Suprapubic skin (tissue), 4 donors: ENCODE measurements at regions not wholly inside any gene's neighbourhood (a gene's known extent, or its start where the extent isn't known, plus 50 kb on each side); places are given as distances from the start of the nearest gene placed in this dataset.

Experiments used
- DNase-seq, 2 donors: peaks; one replicate each; pipeline ENCODE4 v3.0.0-alpha.2; 2019; ENCODE audit warnings: low spot score in 2 of 2
- H3K27ac ChIP-seq: fragments of 200-600 bp; sonication (generic); one replicate; pipeline ENCODE4 v1.5.1; 2019
- H3K27me3 ChIP-seq: fragments of 200-600 bp; sonication (generic); one replicate; pipeline ENCODE4 v1.5.1; 2019
- H3K36me3 ChIP-seq: fragments of 200-600 bp; sonication (generic); one replicate; pipeline ENCODE4 v1.5.1; 2019
- H3K4me1 ChIP-seq: fragments of 200-600 bp; sonication (generic); one replicate; pipeline ENCODE4 v1.5.1; 2019
- H3K4me3 ChIP-seq: fragments of 200-600 bp; sonication (generic); one replicate; pipeline ENCODE4 v1.5.1; 2019; ENCODE audit warnings: mild to moderate bottlenecking
- H3K9me3 ChIP-seq: fragments of 200-600 bp; sonication (generic); one replicate; pipeline ENCODE4 v1.5.1; 2019
- EP300 ChIP-seq: sonication (generic); formaldehyde crosslinking; IDR thresholded peaks from one replicate; pipeline ENCODE4 v1.6.1; 2017; ENCODE audit warnings: antibody characterized with exemption
- POLR2A ChIP-seq, 2 donors: fragments of 450-650 bp; IDR thresholded peaks; one replicate each; pipeline ENCODE4 v1.6.1; 2017; ENCODE audit warnings: antibody characterized with exemption in 2 of 2, mild to moderate bottlenecking in 2 of 2, moderate library complexity in 2 of 2
- POLR2AphosphoS5 ChIP-seq, 3 donors: sonication (generic); formaldehyde crosslinking; IDR thresholded peaks; one replicate each; pipeline ENCODE4 v1.6.1; 2017; ENCODE audit warnings: antibody characterized with exemption in 3 of 3
- WGBS: methylation state at CpG from one replicate; pipeline ENCODE4 v1.1.5; 2018; 5-methylcytosine and 5-hydroxymethylcytosine counted together
- TF ChIP-seq, protein P1 (sequence below), 2 donors: fragments of 200-600 bp in 1 of 2; fragments of 450-650 bp in 1 of 2; sonication (generic) in 1 of 2; IDR thresholded peaks; one replicate each; pipeline ENCODE4 v1.5.1; 2016 to 2019; ENCODE audit warnings: antibody characterized with exemption in 2 of 2, mild to moderate bottlenecking in 1 of 2, moderate library complexity in 1 of 2

DNA sequence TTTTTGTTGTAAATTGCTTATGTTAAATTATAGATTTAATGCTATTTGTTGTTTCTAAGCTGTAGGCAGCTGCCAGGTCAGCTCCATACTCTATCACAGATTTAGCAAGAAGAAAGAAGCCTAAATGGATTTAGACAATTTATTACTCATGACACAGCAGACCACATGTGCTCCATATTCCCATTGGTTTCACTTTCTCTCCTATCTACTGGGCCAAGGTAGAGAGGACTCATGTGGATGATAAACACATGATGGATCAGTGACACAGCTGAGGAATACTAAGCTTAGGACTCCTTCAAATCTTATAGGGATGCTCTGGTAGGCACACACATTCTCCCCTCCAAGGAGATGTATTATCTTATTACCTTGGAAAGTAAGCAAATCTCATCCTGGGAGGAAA is 553.0 kb upstream of the ADGRB3 start:
- DNase-seq = no peak
- H3K36me3 ChIP-seq = no peaks in the 10 kb centered on the region
- H3K4me3 ChIP-seq = no peak overlapping the region
- H3K4me1 ChIP-seq = no peaks in the 10 kb centered on the region
- TF ChIP-seq, protein P1, sequence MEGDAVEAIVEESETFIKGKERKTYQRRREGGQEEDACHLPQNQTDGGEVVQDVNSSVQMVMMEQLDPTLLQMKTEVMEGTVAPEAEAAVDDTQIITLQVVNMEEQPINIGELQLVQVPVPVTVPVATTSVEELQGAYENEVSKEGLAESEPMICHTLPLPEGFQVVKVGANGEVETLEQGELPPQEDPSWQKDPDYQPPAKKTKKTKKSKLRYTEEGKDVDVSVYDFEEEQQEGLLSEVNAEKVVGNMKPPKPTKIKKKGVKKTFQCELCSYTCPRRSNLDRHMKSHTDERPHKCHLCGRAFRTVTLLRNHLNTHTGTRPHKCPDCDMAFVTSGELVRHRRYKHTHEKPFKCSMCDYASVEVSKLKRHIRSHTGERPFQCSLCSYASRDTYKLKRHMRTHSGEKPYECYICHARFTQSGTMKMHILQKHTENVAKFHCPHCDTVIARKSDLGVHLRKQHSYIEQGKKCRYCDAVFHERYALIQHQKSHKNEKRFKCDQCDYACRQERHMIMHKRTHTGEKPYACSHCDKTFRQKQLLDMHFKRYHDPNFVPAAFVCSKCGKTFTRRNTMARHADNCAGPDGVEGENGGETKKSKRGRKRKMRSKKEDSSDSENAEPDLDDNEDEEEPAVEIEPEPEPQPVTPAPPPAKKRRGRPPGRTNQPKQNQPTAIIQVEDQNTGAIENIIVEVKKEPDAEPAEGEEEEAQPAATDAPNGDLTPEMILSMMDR (IDR thresholded peaks at IDR 0.05) = no peak
- no peak for TF ChIP-seq POLR2A (IDR thresholded peaks at IDR 0.05)
- TF ChIP-seq POLR2AphosphoS5 (IDR thresholded peaks at IDR 0.05) = no peak
- TF ChIP-seq EP300 = no peak
- no peaks in the 10 kb centered on the region for H3K27me3 ChIP-seq
- no peaks in the 10 kb centered on the region for H3K9me3 ChIP-seq
- H3K27ac ChIP-seq = no peak overlapping the region

DNA sequence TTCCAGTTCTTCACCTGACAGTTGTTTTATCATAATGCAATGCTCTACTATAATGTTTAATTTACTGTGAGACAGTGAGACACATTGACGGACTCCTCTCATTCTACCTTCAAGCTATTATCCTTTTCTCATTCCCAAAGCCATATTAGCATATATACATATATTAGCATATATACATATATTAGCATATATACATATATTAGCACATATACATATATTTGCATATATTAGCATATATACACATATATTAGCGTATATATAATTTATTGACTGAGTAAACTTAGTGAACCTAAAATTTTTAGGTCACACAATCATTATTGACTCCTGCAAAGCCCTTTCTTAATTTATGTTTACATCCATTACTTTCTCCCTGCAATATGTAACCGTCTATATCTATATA is 555.0 kb upstream of the ADGRB3 start:
- Histone ChIP-seq H3K4me3 (no peak overlapping the region), H3K9me3 (no peaks in the 10 kb centered on the region), H3K4me1 (no peaks in the 10 kb centered on the region), H3K36me3 (no peaks in the 10 kb centered on the region), H3K27ac (no peak overlapping the region), H3K27me3 (no peaks in the 10 kb centered on the region)
- no peak for TF ChIP-seq POLR2AphosphoS5 (IDR thresholded peaks at IDR 0.05)
- TF ChIP-seq EP300 = no peak
- no peak for TF ChIP-seq POLR2A (IDR thresholded peaks at IDR 0.05)
- TF ChIP-seq, protein P1 (IDR thresholded peaks at IDR 0.05) = no peak
- no peak for DNase-seq
- WGBS = 78% methylated on average over 3 of the region's 3 CpGs

DNA sequence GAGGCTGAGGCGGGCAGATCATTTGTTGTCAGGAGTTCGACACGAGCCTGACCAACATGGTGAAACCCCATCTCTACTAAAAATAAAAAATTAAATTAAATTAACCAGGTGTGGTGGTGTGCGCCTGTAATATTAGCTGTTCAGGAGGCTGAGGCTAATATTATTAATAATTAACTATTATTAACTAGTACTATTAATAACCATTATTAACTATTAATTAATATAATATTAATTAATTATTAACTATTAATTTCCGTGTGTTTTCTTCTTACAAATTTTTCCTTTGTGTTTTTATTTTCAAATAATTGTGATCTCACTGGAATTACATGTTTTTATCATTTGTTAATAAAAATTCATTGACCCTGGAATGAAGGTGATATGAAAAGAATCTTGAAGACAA is 557.4 kb upstream of the ADGRB3 start:
- 97% methylated on average over 5 of the region's 5 CpGs for WGBS
- Histone ChIP-seq H3K4me3 (no peak overlapping the region), H3K4me1 (no peaks in the 10 kb centered on the region), H3K27ac (no peak overlapping the region), H3K9me3 (no peaks in the 10 kb centered on the region), H3K27me3 (no peaks in the 10 kb centered on the region), H3K36me3 (no peaks in the 10 kb centered on the region)
- DNase-seq = no peak
- TF ChIP-seq POLR2AphosphoS5 (IDR thresholded peaks at IDR 0.05) (no peak), EP300 (no peak), POLR2A (IDR thresholded peaks at IDR 0.05) (no peak)
- TF ChIP-seq, protein P1 (IDR thresholded peaks at IDR 0.05) = no peak

DNA sequence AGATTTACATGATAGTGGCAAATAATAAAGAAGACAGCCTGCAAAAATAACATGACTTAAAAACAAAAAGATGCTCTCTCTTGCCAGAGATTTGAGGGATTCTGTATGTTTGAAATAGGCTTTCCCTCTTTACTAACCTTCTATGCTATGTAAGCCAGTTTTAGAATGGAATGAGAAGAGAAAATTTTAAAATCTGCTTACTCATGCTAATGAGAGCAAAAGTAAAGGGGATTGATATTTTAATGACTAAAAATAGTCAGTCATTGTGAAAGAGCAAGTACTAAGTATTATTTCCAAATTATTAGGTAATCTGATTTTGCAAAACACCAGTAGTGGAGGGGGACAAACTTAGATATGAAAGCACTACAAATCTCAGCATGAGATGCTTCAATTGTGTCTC is 563.3 kb upstream of the ADGRB3 start:
- TF ChIP-seq POLR2AphosphoS5 (IDR thresholded peaks at IDR 0.05) (no peak), EP300 (no peak), POLR2A (IDR thresholded peaks at IDR 0.05) (no peak)
- TF ChIP-seq, protein P1 (IDR thresholded peaks at IDR 0.05) = no peak
- Histone ChIP-seq H3K36me3 (no peaks in the 10 kb centered on the region), H3K27me3 (no peaks in the 10 kb centered on the region), H3K27ac (no peak overlapping the region), H3K9me3 (no peaks in the 10 kb centered on the region), H3K4me1 (no peaks in the 10 kb centered on the region), H3K4me3 (no peak overlapping the region)
- DNase-seq = no peak

DNA sequence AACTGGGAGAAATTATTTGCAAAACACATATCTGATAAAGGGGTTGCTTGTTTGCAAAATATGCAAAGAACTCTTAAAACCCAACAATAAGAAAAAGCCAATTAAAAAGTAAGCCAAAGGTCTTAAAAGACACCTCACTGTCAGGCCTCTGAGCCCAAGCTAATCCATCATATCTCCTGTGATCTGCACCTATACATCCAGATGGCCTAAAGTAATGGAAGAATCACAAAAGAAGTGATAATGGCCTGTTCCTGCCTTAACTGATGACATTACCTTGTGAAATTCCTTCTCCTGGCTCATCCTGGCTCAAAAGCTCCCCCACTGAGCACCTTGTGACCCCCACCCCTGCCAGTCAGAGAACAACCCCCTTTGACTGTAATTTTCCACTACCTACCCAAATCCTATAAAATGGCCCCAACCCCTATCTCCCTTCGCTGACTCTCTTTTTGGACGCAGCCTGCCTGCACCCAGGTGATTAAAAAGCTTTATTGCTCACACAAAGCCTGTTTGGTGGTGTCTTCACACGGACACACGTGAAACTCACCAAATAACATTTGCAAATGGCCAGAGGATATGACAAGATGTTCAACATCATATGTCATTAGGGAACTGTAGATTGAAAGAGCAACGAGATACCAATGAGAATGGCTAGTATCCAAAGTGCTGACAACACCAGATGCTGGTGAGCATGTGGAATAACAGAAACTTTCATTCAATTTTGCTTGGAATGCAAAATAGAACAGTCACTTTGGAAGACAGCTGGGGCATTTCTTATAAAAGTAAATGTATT is 565.0 kb upstream of the ADGRB3 start:
- Histone ChIP-seq H3K4me3 (no peak overlapping the region), H3K9me3 (no peaks in the 10 kb centered on the region), H3K4me1 (no peaks in the 10 kb centered on the region), H3K27ac (no peak overlapping the region), H3K27me3 (no peaks in the 10 kb centered on the region), H3K36me3 (no peaks in the 10 kb centered on the region)
- TF ChIP-seq POLR2AphosphoS5 (IDR thresholded peaks at IDR 0.05) (no peak), EP300 (no peak), POLR2A (IDR thresholded peaks at IDR 0.05) (no peak)
- TF ChIP-seq, protein P1 (IDR thresholded peaks at IDR 0.05) = no peak
- no peak for DNase-seq
- WGBS = 66% methylated on average over 5 of the region's 5 CpGs
